ENCODE measurements at regions not wholly inside any gene's neighbourhood (a gene's known extent, or its start where the extent isn't known, plus 50 kb on each side); places are given as distances from the start of the nearest gene placed in this dataset.

GRCh38 chr2:128548461-128548891, 229.8 kb upstream of the HS6ST1 start:
- Histone ChIP-seq H3K4me3 (IDR thresholded peaks at IDR 0.05; ENCODE audit: insufficient read depth, low read depth, low read length) (no peak overlapping the region), H3K4me1 (ENCODE audit: low read depth, poor library complexity, severe bottlenecking) (no peaks in the 10 kb centered on the region), H3K27me3 (ENCODE audit: insufficient read depth, low read depth) (no peaks in the 10 kb centered on the region), H3K27ac (no peak overlapping the region), H4K20me1 (ENCODE audit: insufficient read depth) (no peaks in the 10 kb centered on the region), H3K79me2 (ENCODE audit: insufficient read depth, low read depth) (no peaks in the 10 kb centered on the region), H3K9ac (no peak overlapping the region), H3K36me3 (ENCODE audit: insufficient read depth) (no peaks in the 10 kb centered on the region), H3K4me2 (no peak overlapping the region), H2AFZ (ENCODE audit: low read depth) (no peak overlapping the region)
- TF ChIP-seq CTCF (conservative IDR thresholded peaks at IDR 0.05; ENCODE audit: low read depth, low read length): no peak

DNA sequence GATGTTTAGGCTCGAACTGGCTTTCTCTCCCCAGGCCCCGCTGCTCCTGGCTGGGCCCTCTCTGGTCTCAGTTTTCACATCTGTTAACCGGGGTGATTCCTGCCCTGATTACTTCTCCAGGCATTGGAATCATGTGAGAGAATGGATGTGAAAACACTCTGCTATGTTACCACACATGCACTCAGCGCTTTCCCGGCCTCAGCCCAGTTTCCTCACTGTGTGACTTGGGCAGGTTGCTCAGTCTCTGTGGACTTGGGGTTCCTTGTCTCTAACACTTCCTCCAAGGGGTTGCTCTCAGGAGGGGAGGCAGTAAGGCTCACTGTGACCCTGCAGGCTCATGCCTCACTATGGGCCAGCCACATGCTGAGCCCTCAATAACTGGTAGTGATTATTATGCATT, 230.4 kb upstream of the HS6ST1 start:
- H3K4me3 ChIP-seq (IDR thresholded peaks at IDR 0.05; ENCODE audit: insufficient read depth, low read depth, low read length): no peak overlapping the region
- H3K9ac ChIP-seq: no peak overlapping the region
- no peaks in the 10 kb centered on the region for H3K36me3 ChIP-seq (ENCODE audit: insufficient read depth)
- no peak overlapping the region for H3K27ac ChIP-seq
- no peak overlapping the region for H2AFZ ChIP-seq (ENCODE audit: low read depth)
- no peaks in the 10 kb centered on the region for H3K4me1 ChIP-seq (ENCODE audit: low read depth, poor library complexity, severe bottlenecking)
- H3K4me2 ChIP-seq: no peak overlapping the region
- TF ChIP-seq CTCF (conservative IDR thresholded peaks at IDR 0.05; ENCODE audit: low read depth, low read length): no peak
- no peaks in the 10 kb centered on the region for H4K20me1 ChIP-seq (ENCODE audit: insufficient read depth)
- H3K27me3 ChIP-seq (ENCODE audit: insufficient read depth, low read depth): no peaks in the 10 kb centered on the region
- H3K79me2 ChIP-seq (ENCODE audit: insufficient read depth, low read depth): no peaks in the 10 kb centered on the region

DNA sequence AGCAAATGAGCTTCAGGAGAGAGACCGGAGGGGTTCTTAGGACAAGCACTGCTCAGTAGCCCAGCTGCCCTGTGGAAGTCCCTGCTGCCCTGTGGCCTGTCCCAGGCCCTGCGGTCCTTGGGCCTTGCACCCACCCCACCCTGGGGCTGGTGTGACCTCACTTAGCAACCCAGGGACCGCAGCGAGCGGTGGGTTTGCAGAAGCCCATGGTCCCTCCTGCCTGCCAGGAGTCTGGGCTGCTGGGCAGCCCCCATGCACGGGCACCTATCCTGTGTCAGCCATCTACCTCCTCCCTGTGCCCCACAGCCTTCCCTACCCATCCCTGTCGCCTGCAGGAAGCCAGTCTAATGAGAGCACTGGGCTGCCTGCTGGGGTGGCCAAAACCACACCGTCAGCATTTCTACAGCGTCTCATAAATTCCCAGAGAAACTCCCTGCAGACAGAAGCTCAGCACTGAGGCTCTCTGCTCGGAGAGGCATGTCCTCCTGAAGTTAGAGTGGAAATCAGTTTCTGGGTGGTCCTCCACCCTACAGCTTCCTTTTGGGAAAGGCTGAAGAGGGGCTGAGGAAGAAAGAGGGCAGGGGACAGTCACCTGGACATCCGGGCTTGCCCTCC, 231.1 kb upstream of the HS6ST1 start:
- no peak overlapping the region for H3K9ac ChIP-seq
- no peaks in the 10 kb centered on the region for H3K27me3 ChIP-seq (ENCODE audit: insufficient read depth, low read depth)
- no peak overlapping the region for H3K4me2 ChIP-seq
- H3K4me1 ChIP-seq (ENCODE audit: low read depth, poor library complexity, severe bottlenecking): no peaks in the 10 kb centered on the region
- no peak overlapping the region for H3K27ac ChIP-seq
- TF ChIP-seq CTCF (conservative IDR thresholded peaks at IDR 0.05; ENCODE audit: low read depth, low read length): no peak
- H3K36me3 ChIP-seq (ENCODE audit: insufficient read depth): no peaks in the 10 kb centered on the region
- no peak overlapping the region for H2AFZ ChIP-seq (ENCODE audit: low read depth)
- H3K4me3 ChIP-seq (IDR thresholded peaks at IDR 0.05; ENCODE audit: insufficient read depth, low read depth, low read length): no peak overlapping the region
- H3K79me2 ChIP-seq (ENCODE audit: insufficient read depth, low read depth): no peaks in the 10 kb centered on the region
- H4K20me1 ChIP-seq (ENCODE audit: insufficient read depth): no peaks in the 10 kb centered on the region

GRCh38 chr2:128550389-128550788, 231.7 kb upstream of the HS6ST1 start:
- no peak overlapping the region for H3K4me2 ChIP-seq
- H4K20me1 ChIP-seq (ENCODE audit: insufficient read depth): no peaks in the 10 kb centered on the region
- no peaks in the 10 kb centered on the region for H3K79me2 ChIP-seq (ENCODE audit: insufficient read depth, low read depth)
- no peak overlapping the region for H3K4me3 ChIP-seq (IDR thresholded peaks at IDR 0.05; ENCODE audit: insufficient read depth, low read depth, low read length)
- H2AFZ ChIP-seq (ENCODE audit: low read depth): no peak overlapping the region
- no peak for TF ChIP-seq CTCF (conservative IDR thresholded peaks at IDR 0.05; ENCODE audit: low read depth, low read length)
- no peak overlapping the region for H3K27ac ChIP-seq
- H3K36me3 ChIP-seq (ENCODE audit: insufficient read depth): no peaks in the 10 kb centered on the region
- H3K9ac ChIP-seq: no peak overlapping the region
- no peaks in the 10 kb centered on the region for H3K4me1 ChIP-seq (ENCODE audit: low read depth, poor library complexity, severe bottlenecking)
- H3K27me3 ChIP-seq (ENCODE audit: insufficient read depth, low read depth): no peaks in the 10 kb centered on the region

Data from KMS-11 (cell line).